GM23338 (cell line): ENCODE measurements at regions not wholly inside any gene's neighbourhood (a gene's known extent, or its start where the extent isn't known, plus 50 kb on each side); places are given as distances from the start of the nearest gene placed in this dataset.

Experiments used
- ATAC-seq: fragments of 200-7000 bp; cut with Tn5 transposase; 3 replicates; pipeline ENCODE4 v1.9.1; 2020
- DNase-seq: peaks from one replicate; pipeline ENCODE4 v3.0.0-alpha.2; 2015; ENCODE audit warnings: low spot score
- H2AFZ ChIP-seq: fragments of 200-600 bp; sonication (generic); 2 replicates; pipeline ENCODE4 v1.8.0; 2016; ENCODE audit warnings: antibody characterized with exemption, mild to moderate bottlenecking, moderate library complexity
- H3F3A ChIP-seq: fragments of 200-600 bp; sonication (generic); replicated peaks from 2 replicates; pipeline ENCODE4 v1.8.0; 2017; ENCODE audit warnings: antibody characterized with exemption, mixed run types, low read depth
- H3K27ac ChIP-seq: fragments of 200-600 bp; sonication (generic); 2 replicates; pipeline ENCODE4 v1.6.1; 2016; ENCODE audit warnings: low read depth
- H3K27me3 ChIP-seq: fragments of 200-600 bp; sonication (generic); 2 replicates; pipeline ENCODE4 v1.8.0; 2016; ENCODE audit warnings: mild to moderate bottlenecking, mixed run types, moderate library complexity; ENCODE audit not compliant: insufficient read depth
- H3K36me3 ChIP-seq: fragments of 200-600 bp; sonication (generic); 2 replicates; pipeline ENCODE4 v1.8.0; 2016; ENCODE audit warnings: mild to moderate bottlenecking; ENCODE audit not compliant: insufficient read depth
- H3K4me1 ChIP-seq: fragments of 200-600 bp; sonication (generic); 2 replicates; pipeline ENCODE4 v1.8.0; 2016; ENCODE audit warnings: mild to moderate bottlenecking, moderate library complexity; ENCODE audit not compliant: insufficient read depth
- H3K4me2 ChIP-seq: fragments of 200-600 bp; sonication (generic); 2 replicates; pipeline ENCODE4 v1.7.1; 2017; ENCODE audit warnings: mixed run types
- H3K4me3 ChIP-seq: fragments of 200-600 bp; sonication (generic); 2 replicates; pipeline ENCODE4 v1.6.1; 2016; ENCODE audit warnings: mixed run types
- H3K79me2 ChIP-seq: fragments of 200-600 bp; sonication (generic); replicated peaks from 2 replicates; pipeline ENCODE4 v1.8.0; 2017; ENCODE audit warnings: mild to moderate bottlenecking; ENCODE audit not compliant: insufficient read depth
- H3K9me2 ChIP-seq: fragments of 200-600 bp; sonication (generic); 2 replicates; pipeline ENCODE4 v1.8.0; 2017; ENCODE audit not compliant: insufficient read depth
- H4K20me1 ChIP-seq: fragments of 200-600 bp; sonication (generic); replicated peaks from 2 replicates; pipeline ENCODE4 v1.8.0; 2017; ENCODE audit warnings: mild to moderate bottlenecking; ENCODE audit not compliant: insufficient read depth
- H3K27ac Mint-ChIP-seq: 2 replicates; pipeline ENCODE4 v1.8.0; 2020; ENCODE audit warnings: inconsistent platforms, mild to moderate bottlenecking, moderate library complexity, mixed read lengths
- H3K27me3 Mint-ChIP-seq: 3 replicates; pipeline ENCODE4 v1.8.0; 2022; ENCODE audit warnings: low read depth, mild to moderate bottlenecking, moderate library complexity, mixed read lengths, inconsistent platforms; ENCODE audit not compliant: insufficient read depth, poor library complexity
- H3K36me3 Mint-ChIP-seq: 3 replicates; pipeline ENCODE4 v1.8.0; 2021; ENCODE audit warnings: low read depth, mild to moderate bottlenecking, inconsistent platforms, moderate library complexity, mixed read lengths
- H3K4me1 Mint-ChIP-seq: 3 replicates; pipeline ENCODE4 v1.8.0; 2020; ENCODE audit warnings: mild to moderate bottlenecking, inconsistent platforms, mixed read lengths
- H3K4me3 Mint-ChIP-seq: 3 replicates; pipeline ENCODE4 v1.8.0; 2021; ENCODE audit warnings: moderate library complexity, mild to moderate bottlenecking, inconsistent platforms, mixed read lengths
- H3K9me3 Mint-ChIP-seq: 3 replicates; pipeline ENCODE4 v1.8.0; 2020; ENCODE audit warnings: moderate library complexity, mild to moderate bottlenecking, inconsistent platforms, mixed read lengths
- CREB1 ChIP-seq: fragments of 250-450 bp; sonication (Bioruptor Pico); IDR thresholded peaks from 2 replicates; pipeline ENCODE4 v1.5.0; 2020; ENCODE audit warnings: low read depth, mild to moderate bottlenecking, moderate library complexity
- CTCF ChIP-seq, 2 experiments: fragments of 200-600 bp in 1 of 2; sonication (generic) in 1 of 2; conservative IDR thresholded peaks; 2 replicates each; pipeline versions ENCODE4 v1.5.1 to v1.6.1; 2016 to 2017; ENCODE audit warnings: antibody characterized with exemption in 2 of 2, low read depth in 2 of 2, mild to moderate bottlenecking in 2 of 2, moderate library complexity in 1 of 2
- ETS1 ChIP-seq: IDR thresholded peaks from 2 replicates; pipeline ENCODE4 v1.6.1; 2016; ENCODE audit warnings: antibody characterized with exemption
- EZH2 ChIP-seq: fragments of 200-600 bp; sonication (generic); IDR thresholded peaks from one replicate; pipeline ENCODE4 v1.8.0; 2017; ENCODE audit warnings: antibody characterized with exemption, mild to moderate bottlenecking, low read depth; ENCODE audit not compliant: unreplicated experiment
- EZH2phosphoT487 ChIP-seq: fragments of 200-600 bp; sonication (generic); IDR thresholded peaks from one replicate; pipeline ENCODE4 v1.8.1; 2018; ENCODE audit warnings: antibody characterized with exemption; ENCODE audit not compliant: unreplicated experiment
- JUNB ChIP-seq: IDR thresholded peaks from one replicate; pipeline ENCODE4 v1.6.1; 2016; ENCODE audit warnings: antibody characterized with exemption; ENCODE audit not compliant: unreplicated experiment
- NANOG ChIP-seq: IDR thresholded peaks from 2 replicates; pipeline ENCODE4 v1.6.1; 2016; ENCODE audit warnings: antibody characterized with exemption, borderline replicate concordance
- POLR2AphosphoS5 ChIP-seq: IDR thresholded peaks from 2 replicates; pipeline ENCODE4 v1.6.1; 2016; ENCODE audit warnings: antibody characterized with exemption, low read depth
- STAT1 ChIP-seq: IDR thresholded peaks from one replicate; pipeline ENCODE4 v1.6.1; 2016; ENCODE audit warnings: antibody characterized with exemption; ENCODE audit not compliant: unreplicated experiment
- ZNF114 ChIP-seq: fragments of 250-450 bp; sonication (Bioruptor Pico); IDR thresholded peaks from 2 replicates; pipeline ENCODE4 v1.5.0; 2020; ENCODE audit warnings: mild to moderate bottlenecking, moderate library complexity
- ZNF331 ChIP-seq: fragments of 250-450 bp; sonication (Bioruptor Pico); IDR thresholded peaks from 2 replicates; pipeline ENCODE4 v1.5.0; 2020; ENCODE audit warnings: low read depth, mild to moderate bottlenecking, moderate library complexity
- TF ChIP-seq, protein P1 (sequence below): fragments of 250-450 bp; sonication (Bioruptor Pico); IDR thresholded peaks from 2 replicates; pipeline ENCODE4 v1.5.0; 2020; ENCODE audit warnings: mild to moderate bottlenecking, moderate library complexity
- TF ChIP-seq, protein P2 (sequence below): IDR thresholded peaks from one replicate; pipeline ENCODE4 v1.6.1; 2018; ENCODE audit warnings: antibody characterized with exemption; ENCODE audit not compliant: unreplicated experiment

GRCh38 chr4:180942367-180942916, 1300.8 kb upstream of the TENM3 start:
- Mint-ChIP-seq H3K27me3 (no peaks in the 10 kb centered on the region), H3K27ac (no peak overlapping the region), H3K4me3 (no peak overlapping the region), H3K4me1 (peaks cover 3% of the 10 kb centered on the region), H3K9me3 (peaks cover 6% of the 10 kb centered on the region; the same call in 2 of the 3 replicates), H3K36me3 (no peaks in the 10 kb centered on the region)
- TF ChIP-seq EZH2phosphoT487 = no peak
- no peak for TF ChIP-seq POLR2AphosphoS5
- TF ChIP-seq NANOG = no peak
- no peak for TF ChIP-seq ZNF114 (CRISPR knock-in tag)
- no peak for TF ChIP-seq JUNB
- no peak for TF ChIP-seq STAT1
- TF ChIP-seq CTCF (conservative IDR thresholded peaks at IDR 0.05; ENCODE audit: low read depth in 2 of 2) = no peak
- TF ChIP-seq EZH2 = no peak
- TF ChIP-seq ZNF331 (CRISPR knock-in tag) = no peak
- TF ChIP-seq, protein P1, sequence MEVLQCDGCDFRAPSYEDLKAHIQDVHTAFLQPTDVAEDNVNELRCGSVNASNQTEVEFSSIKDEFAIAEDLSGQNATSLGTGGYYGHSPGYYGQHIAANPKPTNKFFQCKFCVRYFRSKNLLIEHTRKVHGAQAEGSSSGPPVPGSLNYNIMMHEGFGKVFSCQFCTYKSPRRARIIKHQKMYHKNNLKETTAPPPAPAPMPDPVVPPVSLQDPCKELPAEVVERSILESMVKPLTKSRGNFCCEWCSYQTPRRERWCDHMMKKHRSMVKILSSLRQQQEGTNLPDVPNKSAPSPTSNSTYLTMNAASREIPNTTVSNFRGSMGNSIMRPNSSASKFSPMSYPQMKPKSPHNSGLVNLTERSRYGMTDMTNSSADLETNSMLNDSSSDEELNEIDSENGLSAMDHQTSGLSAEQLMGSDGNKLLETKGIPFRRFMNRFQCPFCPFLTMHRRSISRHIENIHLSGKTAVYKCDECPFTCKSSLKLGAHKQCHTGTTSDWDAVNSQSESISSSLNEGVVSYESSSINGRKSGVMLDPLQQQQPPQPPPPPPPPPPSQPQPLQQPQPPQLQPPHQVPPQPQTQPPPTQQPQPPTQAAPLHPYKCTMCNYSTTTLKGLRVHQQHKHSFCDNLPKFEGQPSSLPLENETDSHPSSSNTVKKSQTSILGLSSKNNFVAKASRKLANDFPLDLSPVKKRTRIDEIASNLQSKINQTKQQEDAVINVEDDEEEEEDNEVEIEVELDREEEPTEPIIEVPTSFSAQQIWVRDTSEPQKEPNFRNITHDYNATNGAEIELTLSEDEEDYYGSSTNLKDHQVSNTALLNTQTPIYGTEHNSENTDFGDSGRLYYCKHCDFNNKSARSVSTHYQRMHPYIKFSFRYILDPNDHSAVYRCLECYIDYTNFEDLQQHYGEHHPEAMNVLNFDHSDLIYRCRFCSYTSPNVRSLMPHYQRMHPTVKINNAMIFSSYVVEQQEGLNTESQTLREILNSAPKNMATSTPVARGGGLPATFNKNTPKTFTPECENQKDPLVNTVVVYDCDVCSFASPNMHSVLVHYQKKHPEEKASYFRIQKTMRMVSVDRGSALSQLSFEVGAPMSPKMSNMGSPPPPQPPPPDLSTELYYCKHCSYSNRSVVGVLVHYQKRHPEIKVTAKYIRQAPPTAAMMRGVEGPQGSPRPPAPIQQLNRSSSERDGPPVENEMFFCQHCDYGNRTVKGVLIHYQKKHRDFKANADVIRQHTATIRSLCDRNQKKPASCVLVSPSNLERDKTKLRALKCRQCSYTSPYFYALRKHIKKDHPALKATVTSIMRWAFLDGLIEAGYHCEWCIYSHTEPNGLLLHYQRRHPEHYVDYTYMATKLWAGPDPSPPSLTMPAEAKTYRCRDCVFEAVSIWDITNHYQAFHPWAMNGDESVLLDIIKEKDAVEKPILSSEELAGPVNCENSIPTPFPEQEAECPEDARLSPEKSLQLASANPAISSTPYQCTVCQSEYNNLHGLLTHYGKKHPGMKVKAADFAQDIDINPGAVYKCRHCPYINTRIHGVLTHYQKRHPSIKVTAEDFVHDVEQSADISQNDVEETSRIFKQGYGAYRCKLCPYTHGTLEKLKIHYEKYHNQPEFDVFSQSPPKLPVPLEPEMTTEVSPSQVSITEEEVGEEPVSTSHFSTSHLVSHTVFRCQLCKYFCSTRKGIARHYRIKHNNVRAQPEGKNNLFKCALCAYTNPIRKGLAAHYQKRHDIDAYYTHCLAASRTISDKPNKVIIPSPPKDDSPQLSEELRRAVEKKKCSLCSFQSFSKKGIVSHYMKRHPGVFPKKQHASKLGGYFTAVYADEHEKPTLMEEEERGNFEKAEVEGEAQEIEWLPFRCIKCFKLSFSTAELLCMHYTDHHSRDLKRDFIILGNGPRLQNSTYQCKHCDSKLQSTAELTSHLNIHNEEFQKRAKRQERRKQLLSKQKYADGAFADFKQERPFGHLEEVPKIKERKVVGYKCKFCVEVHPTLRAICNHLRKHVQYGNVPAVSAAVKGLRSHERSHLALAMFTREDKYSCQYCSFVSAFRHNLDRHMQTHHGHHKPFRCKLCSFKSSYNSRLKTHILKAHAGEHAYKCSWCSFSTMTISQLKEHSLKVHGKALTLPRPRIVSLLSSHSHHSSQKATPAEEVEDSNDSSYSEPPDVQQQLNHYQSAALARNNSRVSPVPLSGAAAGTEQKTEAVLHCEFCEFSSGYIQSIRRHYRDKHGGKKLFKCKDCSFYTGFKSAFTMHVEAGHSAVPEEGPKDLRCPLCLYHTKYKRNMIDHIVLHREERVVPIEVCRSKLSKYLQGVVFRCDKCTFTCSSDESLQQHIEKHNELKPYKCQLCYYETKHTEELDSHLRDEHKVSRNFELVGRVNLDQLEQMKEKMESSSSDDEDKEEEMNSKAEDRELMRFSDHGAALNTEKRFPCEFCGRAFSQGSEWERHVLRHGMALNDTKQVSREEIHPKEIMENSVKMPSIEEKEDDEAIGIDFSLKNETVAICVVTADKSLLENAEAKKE (CRISPR knock-in tag) = no peak
- TF ChIP-seq, protein P2, sequence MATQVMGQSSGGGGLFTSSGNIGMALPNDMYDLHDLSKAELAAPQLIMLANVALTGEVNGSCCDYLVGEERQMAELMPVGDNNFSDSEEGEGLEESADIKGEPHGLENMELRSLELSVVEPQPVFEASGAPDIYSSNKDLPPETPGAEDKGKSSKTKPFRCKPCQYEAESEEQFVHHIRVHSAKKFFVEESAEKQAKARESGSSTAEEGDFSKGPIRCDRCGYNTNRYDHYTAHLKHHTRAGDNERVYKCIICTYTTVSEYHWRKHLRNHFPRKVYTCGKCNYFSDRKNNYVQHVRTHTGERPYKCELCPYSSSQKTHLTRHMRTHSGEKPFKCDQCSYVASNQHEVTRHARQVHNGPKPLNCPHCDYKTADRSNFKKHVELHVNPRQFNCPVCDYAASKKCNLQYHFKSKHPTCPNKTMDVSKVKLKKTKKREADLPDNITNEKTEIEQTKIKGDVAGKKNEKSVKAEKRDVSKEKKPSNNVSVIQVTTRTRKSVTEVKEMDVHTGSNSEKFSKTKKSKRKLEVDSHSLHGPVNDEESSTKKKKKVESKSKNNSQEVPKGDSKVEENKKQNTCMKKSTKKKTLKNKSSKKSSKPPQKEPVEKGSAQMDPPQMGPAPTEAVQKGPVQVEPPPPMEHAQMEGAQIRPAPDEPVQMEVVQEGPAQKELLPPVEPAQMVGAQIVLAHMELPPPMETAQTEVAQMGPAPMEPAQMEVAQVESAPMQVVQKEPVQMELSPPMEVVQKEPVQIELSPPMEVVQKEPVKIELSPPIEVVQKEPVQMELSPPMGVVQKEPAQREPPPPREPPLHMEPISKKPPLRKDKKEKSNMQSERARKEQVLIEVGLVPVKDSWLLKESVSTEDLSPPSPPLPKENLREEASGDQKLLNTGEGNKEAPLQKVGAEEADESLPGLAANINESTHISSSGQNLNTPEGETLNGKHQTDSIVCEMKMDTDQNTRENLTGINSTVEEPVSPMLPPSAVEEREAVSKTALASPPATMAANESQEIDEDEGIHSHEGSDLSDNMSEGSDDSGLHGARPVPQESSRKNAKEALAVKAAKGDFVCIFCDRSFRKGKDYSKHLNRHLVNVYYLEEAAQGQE = no peak
- no peak for TF ChIP-seq ETS1
- no peak for TF ChIP-seq CREB1
- Histone ChIP-seq H3K27me3 (no peaks in the 10 kb centered on the region), H3K9me2 (no peaks in the 10 kb centered on the region), H3K27ac (no peak overlapping the region), H3K4me1 (peaks cover 2% of the 10 kb centered on the region; the same call in 1 of the 2 replicates), H3K36me3 (no peaks in the 10 kb centered on the region), H2AFZ (no peak overlapping the region), H3K79me2 (no peaks in the 10 kb centered on the region), H4K20me1 (no peaks in the 10 kb centered on the region), H3K4me3 (no peak overlapping the region), H3F3A (no peaks in the 10 kb centered on the region), H3K4me2 (no peak overlapping the region)
- DNase-seq (no peak), ATAC-seq (no peak)
